ENCODE measurements at regions not wholly inside any gene's neighbourhood (a gene's known extent, or its start where the extent isn't known, plus 50 kb on each side); places are given as distances from the start of the nearest gene placed in this dataset.

DNA sequence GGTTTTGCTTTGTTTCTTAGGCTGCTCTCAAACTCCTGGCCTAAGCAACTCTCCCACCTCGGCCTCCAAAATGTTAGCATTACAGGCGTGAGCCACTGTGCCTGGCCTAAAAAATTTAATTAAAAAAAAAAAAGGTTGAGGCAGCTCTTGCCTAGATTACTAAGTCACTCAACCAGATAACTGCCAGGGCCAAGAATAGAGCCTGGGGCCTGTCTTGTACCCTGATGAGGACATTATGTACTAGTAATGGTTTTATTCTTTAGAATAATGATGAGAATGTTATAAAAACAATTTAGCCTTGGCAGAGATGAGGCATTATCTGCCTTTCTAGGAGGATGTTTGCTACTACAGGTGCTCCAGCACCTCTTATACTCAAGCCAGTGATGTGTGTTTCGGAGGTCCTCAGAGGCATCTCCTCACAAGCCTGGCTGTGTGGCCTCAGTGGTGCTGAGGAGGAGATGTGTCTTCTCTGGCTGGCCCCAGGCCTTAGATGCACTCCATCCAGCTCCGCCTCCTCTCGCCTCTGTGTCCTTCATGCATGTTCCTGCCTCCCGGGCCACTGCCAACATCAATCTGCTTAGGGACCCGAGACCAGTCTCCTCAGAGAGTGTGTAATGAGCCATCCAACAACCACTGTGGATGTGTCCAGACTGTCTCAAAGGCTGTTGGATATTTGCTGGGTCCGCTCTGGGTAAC is 337.7 kb upstream of the GATB start:
- peaks cover 13% of the 10 kb centered on the region; the same call in 1 of the 2 replicates for H3K27me3 ChIP-seq (ENCODE audit: insufficient read depth, low read length)
- no peaks in the 10 kb centered on the region for H3K4me1 ChIP-seq (ENCODE audit: control insufficient read depth, insufficient read depth, low read length, unreplicated experiment)
- H3K27ac ChIP-seq (ENCODE audit: low read depth, low read length): no peak overlapping the region
- H2AFZ ChIP-seq (ENCODE audit: low read length, unreplicated experiment): no peak overlapping the region
- no peaks in the 10 kb centered on the region for H3K79me2 ChIP-seq (ENCODE audit: control insufficient read depth, insufficient read depth, low read length, unreplicated experiment)
- H3K36me3 ChIP-seq (ENCODE audit: insufficient read depth, low read length): no peaks in the 10 kb centered on the region
- H3K4me3 ChIP-seq (ENCODE audit: low read depth, low read length): no peak overlapping the region

DNA sequence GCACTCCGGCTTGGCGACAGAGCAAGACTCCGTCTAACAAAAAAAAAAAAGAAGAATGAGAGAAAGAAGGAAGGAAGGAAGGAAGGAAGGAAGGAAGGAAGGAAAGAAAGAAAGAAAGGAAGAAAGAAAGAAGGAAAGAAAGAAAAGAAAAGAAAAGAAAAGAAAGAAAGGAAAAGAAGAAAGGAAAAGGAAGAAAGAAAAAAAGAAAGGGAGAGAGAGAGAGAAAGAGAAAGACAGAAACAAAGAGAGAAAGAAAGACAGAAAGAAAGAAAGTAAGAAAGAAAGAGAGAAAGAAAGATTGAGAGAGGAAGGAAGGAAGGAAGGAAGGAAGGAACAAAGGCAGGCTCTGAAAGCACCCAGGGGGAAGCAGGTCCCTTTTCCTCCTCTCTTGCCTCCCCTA is 336.6 kb upstream of the GATB start:
- Histone ChIP-seq H3K4me3 (ENCODE audit: low read depth, low read length) (no peak overlapping the region), H3K4me1 (ENCODE audit: control insufficient read depth, insufficient read depth, low read length, unreplicated experiment) (no peaks in the 10 kb centered on the region), H3K36me3 (ENCODE audit: insufficient read depth, low read length) (no peaks in the 10 kb centered on the region), H2AFZ (ENCODE audit: low read length, unreplicated experiment) (no peak overlapping the region), H3K79me2 (ENCODE audit: control insufficient read depth, insufficient read depth, low read length, unreplicated experiment) (no peaks in the 10 kb centered on the region), H3K27me3 (ENCODE audit: insufficient read depth, low read length) (peaks cover 17% of the 10 kb centered on the region; the same call in 1 of the 2 replicates), H3K27ac (ENCODE audit: low read depth, low read length) (no peak overlapping the region)

DNA sequence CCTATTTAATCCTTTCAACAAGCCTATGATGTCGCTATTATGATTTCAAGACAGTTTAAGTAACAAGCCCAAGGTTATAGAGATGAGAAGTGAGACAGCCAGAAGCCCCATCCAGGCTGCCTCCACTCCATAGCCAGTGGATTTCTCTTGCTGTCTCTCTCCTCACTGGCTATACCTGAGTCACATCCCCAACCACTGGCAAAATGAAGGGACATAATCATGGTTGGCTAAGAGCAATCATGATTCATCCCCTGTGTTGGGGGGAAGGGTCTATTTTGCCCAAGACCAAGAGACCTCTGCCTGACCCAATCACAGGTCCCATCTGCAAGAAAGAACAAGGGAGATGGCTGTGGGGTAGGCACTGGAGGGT is 334.9 kb upstream of the GATB start:
- no peaks in the 10 kb centered on the region for H3K4me1 ChIP-seq (ENCODE audit: control insufficient read depth, insufficient read depth, low read length, unreplicated experiment)
- H3K27me3 ChIP-seq (ENCODE audit: insufficient read depth, low read length): peaks cover 21% of the 10 kb centered on the region; the same call in 1 of the 2 replicates
- H3K4me3 ChIP-seq (ENCODE audit: low read depth, low read length): no peak overlapping the region
- no peaks in the 10 kb centered on the region for H3K79me2 ChIP-seq (ENCODE audit: control insufficient read depth, insufficient read depth, low read length, unreplicated experiment)
- no peak overlapping the region for H3K27ac ChIP-seq (ENCODE audit: low read depth, low read length)
- H2AFZ ChIP-seq (ENCODE audit: low read length, unreplicated experiment): no peak overlapping the region
- no peaks in the 10 kb centered on the region for H3K36me3 ChIP-seq (ENCODE audit: insufficient read depth, low read length)

DNA sequence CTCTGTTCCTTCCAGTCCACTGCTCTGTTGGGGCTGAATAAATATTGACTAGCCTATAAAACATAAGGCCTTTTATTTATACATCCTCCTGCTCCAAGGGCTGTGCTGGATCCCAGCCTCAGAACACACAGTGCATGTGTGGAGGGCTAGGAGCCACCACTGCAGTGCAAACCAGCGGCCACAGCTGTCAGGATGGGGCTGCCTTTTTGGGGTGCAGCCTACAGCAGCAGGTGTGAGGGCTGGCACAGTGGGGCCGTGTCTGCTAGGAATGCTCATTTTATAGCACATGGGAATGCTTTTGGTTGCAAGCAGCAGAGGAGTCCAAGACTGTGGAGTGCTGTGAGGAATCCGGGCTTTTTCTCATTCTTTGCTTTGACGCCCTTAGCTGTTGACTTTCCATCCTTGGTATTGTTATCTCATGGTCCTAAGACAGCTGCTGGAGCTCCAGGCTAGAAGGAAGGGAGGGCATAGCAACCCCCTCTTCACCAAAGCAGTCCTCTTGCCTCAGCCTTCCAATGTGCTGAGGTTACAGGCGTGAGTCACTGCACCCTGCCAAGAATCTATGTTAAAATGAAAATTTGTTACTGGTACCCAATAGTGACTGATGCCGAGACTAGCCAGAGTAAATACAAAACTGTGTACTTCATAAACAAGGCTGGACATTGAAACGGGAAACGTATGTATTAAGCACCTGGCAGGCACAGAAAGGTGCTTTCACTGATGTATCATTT is 334.3 kb upstream of the GATB start:
- no peaks in the 10 kb centered on the region for H3K36me3 ChIP-seq (ENCODE audit: insufficient read depth, low read length)
- H3K4me3 ChIP-seq (ENCODE audit: low read depth, low read length): no peak overlapping the region
- no peak overlapping the region for H3K27ac ChIP-seq (ENCODE audit: low read depth, low read length)
- no peak overlapping the region for H2AFZ ChIP-seq (ENCODE audit: low read length, unreplicated experiment)
- H3K79me2 ChIP-seq (ENCODE audit: control insufficient read depth, insufficient read depth, low read length, unreplicated experiment): no peaks in the 10 kb centered on the region
- peaks cover 21% of the 10 kb centered on the region; the same call in 1 of the 2 replicates for H3K27me3 ChIP-seq (ENCODE audit: insufficient read depth, low read length)
- H3K4me1 ChIP-seq (ENCODE audit: control insufficient read depth, insufficient read depth, low read length, unreplicated experiment): no peaks in the 10 kb centered on the region

DNA sequence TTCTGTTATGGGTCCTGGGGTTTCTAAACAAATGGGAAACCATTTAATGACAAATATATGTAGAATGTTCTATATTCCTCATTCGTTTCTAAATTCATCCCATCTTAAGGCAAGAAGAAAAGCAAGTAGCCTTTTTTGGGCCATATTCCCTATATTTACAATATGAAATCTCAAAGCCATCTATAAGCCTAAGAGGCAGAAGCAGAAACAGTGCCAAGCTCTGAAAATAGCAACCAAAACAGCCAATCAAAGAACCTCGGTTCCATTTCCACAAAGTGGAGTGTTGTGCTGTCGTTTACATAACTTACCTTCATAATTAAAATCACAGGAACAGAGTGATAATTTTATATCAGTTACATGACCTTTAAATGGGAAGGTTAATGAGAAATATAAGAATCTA is 330.6 kb upstream of the GATB start:
- Histone ChIP-seq H3K27me3 (ENCODE audit: insufficient read depth, low read length) (peaks cover 26% of the 10 kb centered on the region), H3K4me3 (ENCODE audit: low read depth, low read length) (no peak overlapping the region), H2AFZ (ENCODE audit: low read length, unreplicated experiment) (no peak overlapping the region), H3K36me3 (ENCODE audit: insufficient read depth, low read length) (no peaks in the 10 kb centered on the region), H3K79me2 (ENCODE audit: control insufficient read depth, insufficient read depth, low read length, unreplicated experiment) (no peaks in the 10 kb centered on the region), H3K4me1 (ENCODE audit: control insufficient read depth, insufficient read depth, low read length, unreplicated experiment) (no peaks in the 10 kb centered on the region), H3K27ac (ENCODE audit: low read depth, low read length) (no peak overlapping the region)

DNA sequence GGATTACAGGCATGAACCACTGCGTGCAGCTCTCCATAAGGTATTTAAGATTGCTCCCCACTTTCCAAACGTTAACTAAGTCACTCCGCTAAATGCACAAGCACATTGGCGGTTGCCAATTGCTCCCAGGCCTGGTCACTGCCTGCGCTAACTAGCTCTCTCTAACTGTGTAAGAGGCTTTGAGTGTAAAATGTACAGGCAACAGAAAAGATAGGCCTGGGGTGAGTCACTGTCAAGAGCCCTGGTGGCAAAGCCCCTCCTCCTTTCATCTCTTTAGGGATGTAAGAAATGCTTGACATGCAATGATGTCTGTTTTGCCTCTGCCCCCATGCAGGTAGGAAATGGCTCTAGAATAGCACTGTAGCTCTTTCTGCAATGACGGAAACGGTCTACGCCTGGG is 329.7 kb upstream of the GATB start:
- H2AFZ ChIP-seq (ENCODE audit: low read length, unreplicated experiment): no peak overlapping the region
- no peaks in the 10 kb centered on the region for H3K4me1 ChIP-seq (ENCODE audit: control insufficient read depth, insufficient read depth, low read length, unreplicated experiment)

DNA sequence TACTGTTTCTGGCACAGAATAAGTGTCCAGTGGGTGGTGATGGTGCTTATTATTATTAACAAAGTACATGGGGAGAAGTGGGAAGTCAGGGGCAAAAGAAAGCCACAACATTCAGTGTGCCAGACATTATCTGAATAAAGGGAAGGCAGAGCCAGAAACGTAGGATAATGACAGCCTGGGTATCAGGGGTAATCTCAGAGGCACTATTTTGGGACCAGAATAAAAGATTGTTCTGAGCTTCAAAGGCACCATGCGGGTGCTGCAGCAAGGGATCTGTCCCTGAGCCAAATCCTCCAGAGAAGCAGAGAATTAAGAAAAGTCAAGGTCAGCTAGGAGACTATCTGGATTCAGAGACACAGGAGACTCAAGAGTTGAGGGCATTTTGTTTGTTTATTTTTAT is 328.8 kb upstream of the GATB start:
- peaks cover 32% of the 10 kb centered on the region for H3K27me3 ChIP-seq (ENCODE audit: insufficient read depth, low read length)
- H3K4me1 ChIP-seq (ENCODE audit: control insufficient read depth, insufficient read depth, low read length, unreplicated experiment): no peaks in the 10 kb centered on the region
- H3K4me3 ChIP-seq (ENCODE audit: low read depth, low read length): no peak overlapping the region
- H2AFZ ChIP-seq (ENCODE audit: low read length, unreplicated experiment): no peak overlapping the region
- H3K27ac ChIP-seq (ENCODE audit: low read depth, low read length): no peak overlapping the region
- no peaks in the 10 kb centered on the region for H3K79me2 ChIP-seq (ENCODE audit: control insufficient read depth, insufficient read depth, low read length, unreplicated experiment)
- H3K36me3 ChIP-seq (ENCODE audit: insufficient read depth, low read length): no peaks in the 10 kb centered on the region

More for the DNA sequence above, 329.7 kb upstream of the GATB start:
- Histone ChIP-seq H3K36me3 (ENCODE audit: insufficient read depth, low read length) (no peaks in the 10 kb centered on the region), H3K4me3 (ENCODE audit: low read depth, low read length) (no peak overlapping the region), H3K79me2 (ENCODE audit: control insufficient read depth, insufficient read depth, low read length, unreplicated experiment) (no peaks in the 10 kb centered on the region), H3K27ac (ENCODE audit: low read depth, low read length) (no peak overlapping the region), H3K27me3 (ENCODE audit: insufficient read depth, low read length) (peaks cover 31% of the 10 kb centered on the region)

DNA sequence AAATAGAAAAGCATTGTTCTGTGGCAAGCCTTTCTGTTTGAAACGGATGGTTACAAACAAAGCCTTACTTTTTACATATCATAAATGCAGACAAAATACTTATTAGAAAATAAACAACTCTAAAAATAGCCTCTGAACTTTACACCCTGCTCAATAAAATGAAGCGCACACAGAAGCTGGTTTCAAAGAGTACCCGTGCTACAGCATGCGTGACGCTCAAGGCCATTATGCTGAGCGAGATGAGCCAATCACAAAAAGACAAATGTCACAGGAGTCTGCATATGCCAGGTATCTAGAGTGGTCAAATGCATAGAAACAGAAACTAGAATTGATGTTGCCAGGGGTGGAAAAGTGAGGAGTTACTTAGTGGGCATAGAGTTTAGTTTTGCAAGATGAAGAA is 326.5 kb upstream of the GATB start:
- Histone ChIP-seq H3K27ac (ENCODE audit: low read depth, low read length) (no peak overlapping the region), H3K27me3 (ENCODE audit: insufficient read depth, low read length) (peaks cover 31% of the 10 kb centered on the region), H3K4me1 (ENCODE audit: control insufficient read depth, insufficient read depth, low read length, unreplicated experiment) (no peaks in the 10 kb centered on the region), H2AFZ (ENCODE audit: low read length, unreplicated experiment) (no peak overlapping the region), H3K79me2 (ENCODE audit: control insufficient read depth, insufficient read depth, low read length, unreplicated experiment) (no peaks in the 10 kb centered on the region), H3K4me3 (ENCODE audit: low read depth, low read length) (no peak overlapping the region), H3K36me3 (ENCODE audit: insufficient read depth, low read length) (no peaks in the 10 kb centered on the region)

DNA sequence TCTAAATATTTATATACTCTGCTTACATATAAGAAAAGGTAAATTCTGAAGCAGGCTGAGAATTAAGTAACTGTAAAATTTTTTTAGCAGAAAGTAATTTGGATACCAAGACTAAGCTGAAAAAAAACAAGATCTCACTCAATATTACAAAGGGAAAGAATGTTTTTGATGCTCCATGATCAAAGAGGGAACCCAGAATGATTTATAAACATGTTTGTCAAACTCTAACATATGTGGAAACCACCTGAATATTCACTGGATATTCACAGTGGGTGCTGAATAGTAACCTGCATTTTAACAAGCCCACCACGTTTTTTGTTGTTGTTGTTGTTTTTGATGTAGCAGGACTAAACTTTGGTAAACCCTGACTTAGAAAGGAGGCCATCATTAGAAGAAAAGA is 324.9 kb upstream of the GATB start:
- Histone ChIP-seq H3K4me1 (ENCODE audit: control insufficient read depth, insufficient read depth, low read length, unreplicated experiment) (no peaks in the 10 kb centered on the region), H3K27ac (ENCODE audit: low read depth, low read length) (no peak overlapping the region), H3K27me3 (ENCODE audit: insufficient read depth, low read length) (peaks cover 27% of the 10 kb centered on the region), H3K36me3 (ENCODE audit: insufficient read depth, low read length) (no peaks in the 10 kb centered on the region), H3K4me3 (ENCODE audit: low read depth, low read length) (no peak overlapping the region), H2AFZ (ENCODE audit: low read length, unreplicated experiment) (no peak overlapping the region), H3K79me2 (ENCODE audit: control insufficient read depth, insufficient read depth, low read length, unreplicated experiment) (no peaks in the 10 kb centered on the region)

DNA sequence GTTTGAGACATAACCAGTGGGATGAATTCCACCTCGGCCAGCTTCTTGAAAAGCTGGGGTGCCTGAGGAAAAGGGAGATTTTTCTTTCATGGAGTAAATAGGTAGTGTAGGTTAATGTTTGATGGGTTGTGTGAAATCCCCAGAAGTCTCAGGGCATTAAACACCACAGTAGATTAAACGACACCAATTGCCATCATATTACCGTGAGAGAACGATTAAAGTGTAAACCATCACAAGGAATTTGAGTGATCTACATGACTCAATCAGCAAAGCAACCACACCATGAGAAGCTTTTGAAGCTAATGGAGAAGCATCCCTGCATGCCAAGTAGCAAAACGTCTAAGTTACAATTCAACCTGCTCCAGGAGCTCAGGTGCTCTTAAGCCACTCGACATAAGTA is 322.5 kb upstream of the GATB start:
- Histone ChIP-seq H3K4me1 (ENCODE audit: control insufficient read depth, insufficient read depth, low read length, unreplicated experiment) (no peaks in the 10 kb centered on the region), H3K79me2 (ENCODE audit: control insufficient read depth, insufficient read depth, low read length, unreplicated experiment) (no peaks in the 10 kb centered on the region), H2AFZ (ENCODE audit: low read length, unreplicated experiment) (no peak overlapping the region), H3K36me3 (ENCODE audit: insufficient read depth, low read length) (no peaks in the 10 kb centered on the region), H3K27ac (ENCODE audit: low read depth, low read length) (no peak overlapping the region), H3K4me3 (ENCODE audit: low read depth, low read length) (no peak overlapping the region), H3K27me3 (ENCODE audit: insufficient read depth, low read length) (peaks cover 27% of the 10 kb centered on the region)

DNA sequence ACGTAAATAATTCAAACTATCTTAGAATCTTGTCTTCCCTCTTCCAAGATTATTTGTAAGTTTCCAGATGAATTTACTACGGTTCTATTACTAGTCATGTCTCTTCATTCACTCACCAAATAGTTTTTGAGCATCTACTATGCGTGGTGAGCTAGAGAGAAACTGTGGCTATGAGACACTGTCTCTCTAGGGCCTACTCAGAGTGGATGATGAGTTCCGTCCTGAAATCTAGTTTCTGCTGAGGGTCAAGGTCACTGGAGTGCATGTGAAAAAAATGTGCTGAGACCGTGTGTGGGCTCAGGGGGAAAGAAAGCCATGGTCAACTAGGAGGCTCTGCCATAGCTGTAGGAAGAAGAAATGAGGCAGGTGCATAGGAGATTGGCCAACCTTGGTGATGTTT is 320.2 kb upstream of the GATB start:
- no peaks in the 10 kb centered on the region for H3K36me3 ChIP-seq (ENCODE audit: insufficient read depth, low read length)
- no peak overlapping the region for H3K4me3 ChIP-seq (ENCODE audit: low read depth, low read length)
- H3K27me3 ChIP-seq (ENCODE audit: insufficient read depth, low read length): peaks cover 31% of the 10 kb centered on the region
- no peaks in the 10 kb centered on the region for H3K4me1 ChIP-seq (ENCODE audit: control insufficient read depth, insufficient read depth, low read length, unreplicated experiment)
- no peaks in the 10 kb centered on the region for H3K79me2 ChIP-seq (ENCODE audit: control insufficient read depth, insufficient read depth, low read length, unreplicated experiment)
- H3K27ac ChIP-seq (ENCODE audit: low read depth, low read length): no peak overlapping the region
- no peak overlapping the region for H2AFZ ChIP-seq (ENCODE audit: low read length, unreplicated experiment)
